SU-DHL-6 (cell line): ENCODE measurements at regions not wholly inside any gene's neighbourhood (a gene's known extent, or its start where the extent isn't known, plus 50 kb on each side); places are given as distances from the start of the nearest gene placed in this dataset.

Experiments used
- EZH2phosphoT487 ChIP-seq: fragments of 200-600 bp; sonication (generic), shearing (Covaris generic); conservative IDR thresholded peaks from 2 replicates; pipeline ENCODE4 v1.6.1; 2018; ENCODE audit warnings: mild to moderate bottlenecking, antibody characterized with exemption, low read length, moderate library complexity, mixed read lengths
- TF ChIP-seq, protein P1 (sequence below): fragments of 200-600 bp; sonication (generic); IDR thresholded peaks from one replicate; pipeline ENCODE4 v1.5.1; 2017; ENCODE audit warnings: antibody characterized with exemption, mild to moderate bottlenecking, low read length, moderate library complexity; ENCODE audit not compliant: insufficient read depth, poor library complexity, severe bottlenecking

GRCh38 chr13:22018076-22018835, 347.4 kb downstream of the FGF9 start:
- TF ChIP-seq, protein P1, sequence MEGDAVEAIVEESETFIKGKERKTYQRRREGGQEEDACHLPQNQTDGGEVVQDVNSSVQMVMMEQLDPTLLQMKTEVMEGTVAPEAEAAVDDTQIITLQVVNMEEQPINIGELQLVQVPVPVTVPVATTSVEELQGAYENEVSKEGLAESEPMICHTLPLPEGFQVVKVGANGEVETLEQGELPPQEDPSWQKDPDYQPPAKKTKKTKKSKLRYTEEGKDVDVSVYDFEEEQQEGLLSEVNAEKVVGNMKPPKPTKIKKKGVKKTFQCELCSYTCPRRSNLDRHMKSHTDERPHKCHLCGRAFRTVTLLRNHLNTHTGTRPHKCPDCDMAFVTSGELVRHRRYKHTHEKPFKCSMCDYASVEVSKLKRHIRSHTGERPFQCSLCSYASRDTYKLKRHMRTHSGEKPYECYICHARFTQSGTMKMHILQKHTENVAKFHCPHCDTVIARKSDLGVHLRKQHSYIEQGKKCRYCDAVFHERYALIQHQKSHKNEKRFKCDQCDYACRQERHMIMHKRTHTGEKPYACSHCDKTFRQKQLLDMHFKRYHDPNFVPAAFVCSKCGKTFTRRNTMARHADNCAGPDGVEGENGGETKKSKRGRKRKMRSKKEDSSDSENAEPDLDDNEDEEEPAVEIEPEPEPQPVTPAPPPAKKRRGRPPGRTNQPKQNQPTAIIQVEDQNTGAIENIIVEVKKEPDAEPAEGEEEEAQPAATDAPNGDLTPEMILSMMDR = no peak
- TF ChIP-seq EZH2phosphoT487 = no peak
